ENCODE measurements at regions not wholly inside any gene's neighbourhood (a gene's known extent, or its start where the extent isn't known, plus 50 kb on each side); places are given as distances from the start of the nearest gene placed in this dataset.
"Not testable (repeated sequence)": the region's sequence is repeated elsewhere in the genome, so short reads cannot be mapped to it uniquely, and the experiment has no call there.

- no peak for DNase-seq
These were observed 93.2 kb upstream of the TNFSF4 start for GRCh38 chr1:173300061-173301044.

- no peak for DNase-seq
These were observed 94.4 kb upstream of the TNFSF4 start for GRCh38 chr1:173301507-173301906.

GRCh38 chr1:173302366-173302765, 95.2 kb upstream of the TNFSF4 start:
- DNase-seq = no peak

- no peak for DNase-seq
These were observed 96.0 kb upstream of the TNFSF4 start for GRCh38 chr1:173302890-173303829.

- no peak for DNase-seq
These were observed 96.9 kb upstream of the TNFSF4 start for GRCh38 chr1:173303984-173304383.

- no peak for DNase-seq
These were observed 97.5 kb upstream of the TNFSF4 start for GRCh38 chr1:173304529-173305227.

GRCh38 chr1:173307845-173308244, 100.7 kb upstream of the TNFSF4 start:
- DNase-seq = no peak

GRCh38 chr1:173314656-173315055, 107.5 kb upstream of the TNFSF4 start:
- DNase-seq = no peak

- no peak for DNase-seq
These were observed 108.2 kb upstream of the TNFSF4 start for GRCh38 chr1:173315296-173315695.

GRCh38 chr1:173318788-173319187, 111.7 kb upstream of the TNFSF4 start:
- DNase-seq = no peak

- DNase-seq = not testable (repeated sequence)
These were observed 117.2 kb upstream of the TNFSF4 start for GRCh38 chr1:173324352-173324751.

GRCh38 chr1:173327987-173328386, 120.9 kb upstream of the TNFSF4 start:
- DNase-seq = not testable (repeated sequence)

GRCh38 chr1:173328961-173329360, 121.8 kb upstream of the TNFSF4 start:
- DNase-seq = no peak

- DNase-seq = no peak
These were observed 122.6 kb upstream of the TNFSF4 start for GRCh38 chr1:173329726-173330125.

- no peak for DNase-seq
These were observed 123.2 kb upstream of the TNFSF4 start for GRCh38 chr1:173330149-173330951.

GRCh38 chr1:173330952-173331548, 123.9 kb upstream of the TNFSF4 start:
- DNase-seq = not testable (repeated sequence)

- no peak for DNase-seq
These were observed 124.9 kb upstream of the TNFSF4 start for GRCh38 chr1:173332026-173332425.

- DNase-seq = no peak
These were observed 126.5 kb upstream of the TNFSF4 start for GRCh38 chr1:173333581-173333980.

- no peak for DNase-seq
These were observed 130.0 kb upstream of the TNFSF4 start for GRCh38 chr1:173337126-173337525.

GRCh38 chr1:173341307-173341706, 134.2 kb upstream of the TNFSF4 start:
- DNase-seq = no peak

All from right lung (tissue), 2 donors.